Stimulated activated naive CD8-positive, alpha-beta T cell treated with anti-CD3 and anti-CD28 coated beads, Interleukin-15, Interleukin-2, amounts not matched to agents 100 ng/mL and 50 ng/mL, for 24 hours (primary cell): ENCODE measurements at regions not wholly inside any gene's neighbourhood (a gene's known extent, or its start where the extent isn't known, plus 50 kb on each side); places are given as distances from the start of the nearest gene placed in this dataset.
A peak's percentile ranks its signal among the peaks of the same experiment; 100 is the strongest.
"Not testable (repeated sequence)": the region's sequence is repeated elsewhere in the genome, so short reads cannot be mapped to it uniquely, and the experiment has no call there.

ENCODE experiments used
- H3K27ac Mint-ChIP-seq: one replicate; pipeline ENCODE4 v1.8.0; 2021; ENCODE audit warnings: mild to moderate bottlenecking, mixed read lengths
- H3K27me3 Mint-ChIP-seq: one replicate; pipeline ENCODE4 v1.8.0; 2021; ENCODE audit warnings: mixed read lengths
- H3K36me3 Mint-ChIP-seq: one replicate; pipeline ENCODE4 v1.8.0; 2021; ENCODE audit warnings: low read depth, mixed read lengths
- H3K4me1 Mint-ChIP-seq: one replicate; pipeline ENCODE4 v1.8.0; 2021; ENCODE audit warnings: low read depth, mixed read lengths
- H3K4me3 Mint-ChIP-seq: one replicate; pipeline ENCODE4 v1.8.0; 2021; ENCODE audit warnings: mild to moderate bottlenecking, mixed read lengths
- H3K9me3 Mint-ChIP-seq: one replicate; pipeline ENCODE4 v1.8.0; 2021; ENCODE audit warnings: mixed read lengths

- H3K36me3 Mint-ChIP-seq = no peaks in the 10 kb centered on the region
- no peak overlapping the region for H3K4me3 Mint-ChIP-seq
- H3K27me3 Mint-ChIP-seq = peaks cover 17% of the 10 kb centered on the region
- no peaks in the 10 kb centered on the region for H3K4me1 Mint-ChIP-seq
- no peak overlapping the region for H3K27ac Mint-ChIP-seq
- H3K9me3 Mint-ChIP-seq = peaks cover 4% of the 10 kb centered on the region
Observed at GRCh38 chr9:15069106-15069505, 158.9 kb upstream of the FREM1 start.

GRCh38 chr9:15068261-15068660, 158.0 kb upstream of the FREM1 start:
- Mint-ChIP-seq H3K36me3 (no peaks in the 10 kb centered on the region), H3K4me1 (no peaks in the 10 kb centered on the region), H3K4me3 (no peak overlapping the region), H3K27ac (no peak overlapping the region), H3K27me3 (peaks cover 19% of the 10 kb centered on the region), H3K9me3 (peaks cover 4% of the 10 kb centered on the region)

- no peaks in the 10 kb centered on the region for H3K36me3 Mint-ChIP-seq
- no peak overlapping the region for H3K4me3 Mint-ChIP-seq
- no peaks in the 10 kb centered on the region for H3K4me1 Mint-ChIP-seq
- peaks cover 9% of the 10 kb centered on the region for H3K27me3 Mint-ChIP-seq
- H3K9me3 Mint-ChIP-seq = peaks cover 4% of the 10 kb centered on the region
- H3K27ac Mint-ChIP-seq = no peak overlapping the region
Observed at GRCh38 chr9:15059003-15059402, 148.8 kb upstream of the FREM1 start.

- Mint-ChIP-seq H3K27ac (no peak overlapping the region), H3K4me1 (no peaks in the 10 kb centered on the region), H3K4me3 (no peak overlapping the region), H3K27me3 (peaks cover 7% of the 10 kb centered on the region), H3K36me3 (no peaks in the 10 kb centered on the region), H3K9me3 (peaks cover 4% of the 10 kb centered on the region)
Observed at GRCh38 chr9:15058236-15058635, 148.0 kb upstream of the FREM1 start.

- not testable (repeated sequence) for H3K4me3 Mint-ChIP-seq, H3K27me3 Mint-ChIP-seq, H3K27ac Mint-ChIP-seq, H3K9me3 Mint-ChIP-seq, H3K36me3 Mint-ChIP-seq, H3K4me1 Mint-ChIP-seq
Observed at GRCh38 chr9:15055284-15055683, 145.1 kb upstream of the FREM1 start.

GRCh38 chr9:15048772-15049171, 138.5 kb upstream of the FREM1 start:
- Mint-ChIP-seq H3K27ac (no peak overlapping the region), H3K9me3 (no peaks in the 10 kb centered on the region), H3K4me3 (no peak overlapping the region), H3K27me3 (no peaks in the 10 kb centered on the region), H3K36me3 (no peaks in the 10 kb centered on the region), H3K4me1 (no peaks in the 10 kb centered on the region)

GRCh38 chr9:15047028-15047551, 136.9 kb upstream of the FREM1 start:
- H3K27ac Mint-ChIP-seq = no peak overlapping the region
- H3K36me3 Mint-ChIP-seq = no peaks in the 10 kb centered on the region
- no peaks in the 10 kb centered on the region for H3K9me3 Mint-ChIP-seq
- no peaks in the 10 kb centered on the region for H3K27me3 Mint-ChIP-seq
- no peak overlapping the region for H3K4me3 Mint-ChIP-seq
- H3K4me1 Mint-ChIP-seq = no peaks in the 10 kb centered on the region

GRCh38 chr9:15033316-15033715, 123.1 kb upstream of the FREM1 start:
- Mint-ChIP-seq H3K27ac (no peak overlapping the region), H3K27me3 (peaks cover 3% of the 10 kb centered on the region), H3K4me3 (no peak overlapping the region), H3K4me1 (no peaks in the 10 kb centered on the region), H3K36me3 (no peaks in the 10 kb centered on the region), H3K9me3 (no peaks in the 10 kb centered on the region)

- Mint-ChIP-seq H3K4me1 (no peaks in the 10 kb centered on the region), H3K27me3 (peaks cover 3% of the 10 kb centered on the region), H3K27ac (no peak overlapping the region), H3K9me3 (no peaks in the 10 kb centered on the region), H3K4me3 (no peak overlapping the region), H3K36me3 (no peaks in the 10 kb centered on the region)
Observed at GRCh38 chr9:15032860-15033259, 122.6 kb upstream of the FREM1 start.

- Mint-ChIP-seq H3K27ac (no peak overlapping the region), H3K36me3 (no peaks in the 10 kb centered on the region)
Observed at GRCh38 chr9:15021146-15021545, 110.9 kb upstream of the FREM1 start.

GRCh38 chr9:15018096-15018637, 107.9 kb upstream of the FREM1 start:
- H3K4me3 Mint-ChIP-seq = no peak overlapping the region
- H3K9me3 Mint-ChIP-seq = no peaks in the 10 kb centered on the region
- no peaks in the 10 kb centered on the region for H3K36me3 Mint-ChIP-seq

More at GRCh38 chr9:15021146-15021545, 110.9 kb upstream of the FREM1 start:
- Mint-ChIP-seq H3K4me3 (no peak overlapping the region), H3K4me1 (no peaks in the 10 kb centered on the region), H3K27me3 (peaks cover 3% of the 10 kb centered on the region), H3K9me3 (no peaks in the 10 kb centered on the region)

GRCh38 chr9:15010581-15010980, 100.4 kb upstream of the FREM1 start:
- no peak overlapping the region for H3K27ac Mint-ChIP-seq
- H3K27me3 Mint-ChIP-seq = no peaks in the 10 kb centered on the region
- H3K9me3 Mint-ChIP-seq = no peaks in the 10 kb centered on the region
- no peaks in the 10 kb centered on the region for H3K36me3 Mint-ChIP-seq
- H3K4me3 Mint-ChIP-seq = no peak overlapping the region
- H3K4me1 Mint-ChIP-seq = no peaks in the 10 kb centered on the region

More at GRCh38 chr9:15018096-15018637, 107.9 kb upstream of the FREM1 start:
- Mint-ChIP-seq H3K4me1 (no peaks in the 10 kb centered on the region), H3K27ac (no peak overlapping the region), H3K27me3 (peaks cover 3% of the 10 kb centered on the region)

GRCh38 chr9:15007698-15008097, 97.5 kb upstream of the FREM1 start:
- Mint-ChIP-seq H3K9me3 (no peaks in the 10 kb centered on the region), H3K27ac (no peak overlapping the region), H3K4me1 (no peaks in the 10 kb centered on the region), H3K36me3 (no peaks in the 10 kb centered on the region), H3K27me3 (no peaks in the 10 kb centered on the region), H3K4me3 (no peak overlapping the region)

- Mint-ChIP-seq H3K9me3 (peaks cover 5% of the 10 kb centered on the region), H3K36me3 (no peaks in the 10 kb centered on the region), H3K4me1 (peaks cover 26% of the 10 kb centered on the region), H3K27ac (no peak overlapping the region), H3K4me3 (no peak overlapping the region), H3K27me3 (peaks cover 20% of the 10 kb centered on the region)
Observed at GRCh38 chr9:14994738-14995137, 84.5 kb upstream of the FREM1 start.

- H3K4me3 Mint-ChIP-seq = peak overlapping the region; percentile 79
- H3K4me1 Mint-ChIP-seq = peaks cover 26% of the 10 kb centered on the region
- peaks cover 15% of the 10 kb centered on the region for H3K27me3 Mint-ChIP-seq
- no peak overlapping the region for H3K27ac Mint-ChIP-seq
- H3K36me3 Mint-ChIP-seq = no peaks in the 10 kb centered on the region
- peaks cover 5% of the 10 kb centered on the region for H3K9me3 Mint-ChIP-seq
Observed at GRCh38 chr9:14993901-14994554, 83.8 kb upstream of the FREM1 start.
